Motor neuron (in vitro differentiated cells): ENCODE measurements at regions not wholly inside any gene's neighbourhood (a gene's known extent, or its start where the extent isn't known, plus 50 kb on each side); places are given as distances from the start of the nearest gene placed in this dataset.
A peak's percentile ranks its signal among the peaks of the same experiment; 100 is the strongest.

Experiments
- ATAC-seq, 8 experiments: fragments of 200-7000 bp; cut with Tn5 transposase; replicated peaks in 6 of 8; 2 replicates each; pipeline ENCODE4 v1.8.0; 2021; ENCODE audit warnings: mild to moderate bottlenecking in 8 of 8, moderate library complexity in 8 of 8
- H3K27ac ChIP-seq, 2 donors: fragments of 250-450 bp; sonication (Bioruptor Pico); 2 replicates each; pipeline ENCODE4 v1.9.0; 2021; ENCODE audit warnings: antibody characterized with exemption in 2 of 2, mild to moderate bottlenecking in 2 of 2, moderate library complexity in 1 of 2
- H3K4me1 ChIP-seq, 2 donors: fragments of 250-450 bp; sonication (Bioruptor Pico); replicated peaks in 1 of 2; 2 replicates each; pipeline ENCODE4 v1.6.1; 2021; ENCODE audit warnings: antibody characterized with exemption in 2 of 2, mild to moderate bottlenecking in 2 of 2, moderate library complexity in 1 of 2
- H3K4me3 ChIP-seq, 5 donors: fragments of 250-450 bp; sonication (Bioruptor Pico); 2 replicates each; pipeline ENCODE4 v1.9.0; 2021; ENCODE audit warnings: antibody characterized with exemption in 5 of 5, mild to moderate bottlenecking in 5 of 5, moderate library complexity in 4 of 5
- whole genome bisulfite sequencing, 10 experiments: fragments of 450-650 bp; shearing (Covaris generic); methylation state at CpG; one replicate each; pipeline ENCODE4 v1.0.0; 2022; 5-methylcytosine and 5-hydroxymethylcytosine counted together
- in situ Hi-C, 9 experiments: fragments of 400-800 bp; cut with MboI; loops; one replicate each; pipeline ENCODE4 v1.15.0; 2021; ENCODE audit warnings: low sequenced_read_pairs in 9 of 9, low pct_unique_long_range_greater_than_20kb in 2 of 9; ENCODE audit not compliant: unreplicated experiment in 9 of 9

DNA sequence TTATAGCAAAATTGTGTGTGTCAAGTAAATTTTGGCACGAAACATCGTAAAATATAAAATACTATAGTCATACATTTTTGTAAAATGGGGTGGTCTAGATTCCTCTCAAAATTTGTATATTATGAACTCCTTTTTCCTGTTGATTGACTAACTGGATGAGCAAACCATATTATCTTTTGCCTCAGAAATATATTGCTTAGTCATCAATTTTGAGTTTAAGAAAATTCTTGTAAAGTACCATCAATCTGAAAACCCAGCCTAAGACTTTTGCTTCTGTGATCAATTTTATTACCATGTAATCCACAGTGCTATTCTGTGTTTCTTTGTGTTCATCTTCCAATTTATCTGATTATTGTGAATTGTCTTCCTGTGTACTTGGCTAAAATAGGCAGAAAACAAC is 98.0 kb upstream of the PCDH18 start:
- ATAC-seq, result no peak
- H3K27ac ChIP-seq, result no peak overlapping the region
- WGBS, 10 experiments, result 92 to 100% (median 100%) methylated on average over 1 to 2 of the region's 2 CpGs
- no peak overlapping the region for H3K4me3 ChIP-seq
- in situ Hi-C loops, result no loop called here
- peaks cover 13 to 14% of the 10 kb centered on the region in 2 donors for H3K4me1 ChIP-seq

DNA sequence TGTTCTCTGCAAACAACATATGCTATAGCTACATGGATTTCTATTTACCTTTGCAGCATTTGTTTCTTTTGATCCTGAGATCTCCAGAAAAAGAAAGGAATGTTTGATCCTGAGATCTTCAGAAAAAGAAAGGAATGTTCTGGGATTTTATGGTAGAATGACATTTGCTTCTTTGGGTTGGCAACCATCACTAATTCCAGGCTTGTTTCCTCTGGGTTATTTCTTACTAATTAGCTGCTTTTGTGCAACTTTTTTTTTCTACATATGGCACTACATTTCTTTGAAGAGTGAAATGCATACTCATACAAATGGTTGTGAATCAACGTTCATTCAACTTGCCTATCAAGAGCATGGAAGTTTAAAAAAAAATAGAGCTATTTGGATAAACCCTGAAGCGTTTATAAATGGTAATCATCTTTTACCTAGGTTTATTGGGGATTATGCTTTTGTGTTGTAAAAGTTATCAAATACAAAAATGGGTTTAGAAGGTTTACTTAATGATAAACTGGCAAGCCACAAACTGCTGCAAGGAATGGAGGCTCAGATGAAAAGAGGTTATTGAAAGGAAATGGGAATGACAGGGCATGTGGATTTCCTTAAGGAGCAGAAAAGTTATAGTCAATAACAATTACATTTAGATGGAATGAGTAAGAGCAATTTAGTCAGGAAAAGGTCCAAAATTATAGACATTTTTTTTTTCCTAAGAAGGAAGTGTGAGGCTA is 95.6 kb upstream of the PCDH18 start:
- ATAC-seq, result no peak
- 50 to 100% (median 85%) methylated on average over 1 to 2 of the region's 2 CpGs for WGBS, 10 experiments
- Histone ChIP-seq H3K4me1 (peaks cover 23% of the 10 kb centered on the region in 2 donors), H3K27ac (no peak overlapping the region), H3K4me3 (no peak overlapping the region)
- in situ Hi-C loops, result no loop called here

DNA sequence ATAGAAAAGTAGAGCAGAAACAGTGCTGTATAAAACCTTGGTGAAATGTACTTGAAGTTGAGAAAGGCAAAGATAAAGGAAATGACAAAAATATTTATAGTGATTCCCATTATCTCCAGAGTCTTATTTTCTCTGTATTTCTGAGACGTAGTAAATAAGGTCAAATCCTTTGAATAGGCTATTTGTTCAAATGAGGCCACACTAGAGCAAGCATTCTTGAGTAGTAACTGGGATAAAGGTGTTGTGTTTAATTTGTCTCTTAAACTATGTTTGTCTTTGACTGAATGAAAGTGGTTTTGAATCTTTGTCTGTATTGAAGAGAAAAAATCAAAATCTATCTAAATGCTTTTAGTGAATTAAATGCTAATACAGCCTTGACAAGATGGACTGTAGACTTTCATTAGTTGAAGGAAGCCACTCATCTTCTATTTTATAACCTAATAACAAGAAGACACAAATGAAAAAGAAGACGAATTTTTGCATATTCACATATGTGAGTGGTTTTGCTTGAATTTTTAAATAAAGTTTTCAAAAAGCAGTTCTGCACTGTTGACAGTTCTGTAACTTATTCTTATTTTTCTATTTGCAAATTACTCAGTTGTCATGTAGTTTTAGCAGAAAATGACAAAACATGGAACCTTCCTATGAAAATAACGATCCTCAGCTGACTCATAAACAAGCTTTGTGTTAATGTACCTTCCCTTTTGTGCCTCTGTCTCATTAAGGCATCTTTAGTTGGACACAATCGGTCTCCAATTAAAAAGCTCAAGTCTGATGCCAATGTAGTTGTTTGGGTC is 94.8 kb upstream of the PCDH18 start:
- 24 to 90% (median 59%) methylated on average over 2 to 4 of the region's 4 CpGs for WGBS, 10 experiments
- H3K27ac ChIP-seq, result peak overlapping the region in 1 of 2 donors; percentile 71
- H3K4me1 ChIP-seq, result peaks cover 30% of the 10 kb centered on the region in 2 donors
- in situ Hi-C loops, result no loop called here
- no peak overlapping the region for H3K4me3 ChIP-seq
- ATAC-seq, result peak in 5 of 8 experiments; percentile 51 to 89 (median 57)

DNA sequence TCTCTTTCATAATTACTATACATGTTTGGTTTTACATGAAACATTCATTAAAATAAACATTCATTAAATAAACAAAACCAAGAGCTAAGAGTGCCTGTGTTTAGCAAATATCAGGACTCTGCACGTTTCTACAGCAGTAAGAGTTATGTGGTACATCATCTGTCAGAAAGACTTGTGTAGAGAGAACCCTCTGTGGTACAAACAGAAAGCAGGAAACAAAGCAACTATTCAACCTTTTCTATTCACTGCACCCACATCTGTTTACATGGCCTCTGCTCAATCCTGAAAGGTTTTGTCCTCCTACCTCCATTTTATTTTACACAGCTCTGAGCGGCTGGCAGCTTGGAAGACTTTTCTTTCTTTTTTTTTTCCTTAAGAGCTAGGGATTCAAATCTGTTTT is 90.7 kb upstream of the PCDH18 start:
- 0 to 86% (median 50%) methylated on average over 1 to 2 of the region's 2 CpGs; no CpG with 5 or more reads in 1 of the 10 experiments for WGBS, 10 experiments
- H3K4me3 ChIP-seq, result no peak overlapping the region
- in situ Hi-C loops, result no loop called here
- ATAC-seq, result peak in 5 of 8 experiments; percentile 61 to 75 (median 63)
- peaks cover 48 to 54% of the 10 kb centered on the region in 2 donors for H3K4me1 ChIP-seq
- H3K27ac ChIP-seq, result peak overlapping the region; percentile 45 to 85

DNA sequence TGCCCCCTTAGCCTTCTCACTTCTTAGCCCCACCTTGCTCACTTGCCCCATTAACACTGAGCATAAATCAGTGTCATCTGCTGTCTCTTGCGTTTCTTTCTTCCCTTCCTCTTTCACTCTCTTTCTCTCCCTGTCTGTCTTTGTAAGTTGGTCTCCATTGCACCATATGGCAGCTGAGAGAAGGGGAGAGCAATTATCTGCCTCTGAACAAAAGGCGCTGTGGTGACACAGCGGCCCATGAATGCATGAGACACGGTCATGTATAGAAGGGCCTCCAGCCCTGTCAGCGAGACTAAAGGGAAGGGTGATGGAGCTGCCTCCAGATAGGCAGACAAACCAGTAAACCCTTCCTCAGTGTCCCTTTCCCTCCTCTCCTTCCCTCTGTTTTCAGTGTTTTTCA is 88.8 kb upstream of the PCDH18 start:
- Histone ChIP-seq H3K27ac (peak overlapping the region; percentile 70 to 85), H3K4me3 (no peak overlapping the region), H3K4me1 (peaks cover 35 to 41% of the 10 kb centered on the region in 2 donors)
- 0 to 100% (median 77%) methylated on average over 1 to 4 of the region's 5 CpGs; no CpG with 5 or more reads in 5 of the 10 experiments for WGBS, 10 experiments
- ATAC-seq, result peak in 5 of 8 experiments; percentile 93 to 99 (median 98)
- in situ Hi-C loops, result no loop called here

DNA sequence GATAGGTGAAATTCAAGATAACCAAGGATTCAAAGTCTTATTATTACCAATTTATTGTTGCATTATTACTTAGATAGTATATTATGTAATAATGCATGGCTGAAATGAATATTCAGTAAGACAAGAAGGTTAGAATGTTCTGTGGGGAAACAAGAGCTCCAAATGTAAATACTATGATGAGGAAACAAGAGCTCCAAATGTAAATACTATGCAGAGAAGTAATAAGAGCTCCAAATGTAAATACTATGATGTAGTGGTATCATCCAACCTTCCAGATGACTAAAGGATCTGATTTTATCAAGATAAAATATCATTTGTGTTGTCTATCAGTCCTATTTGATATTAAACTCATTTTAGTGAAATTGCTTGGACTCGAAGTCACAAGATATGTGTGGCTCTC is 82.2 kb upstream of the PCDH18 start:
- ATAC-seq, result peak in 3 of 8 experiments; percentile 20 to 85 (median 53)
- Histone ChIP-seq H3K27ac (no peak overlapping the region), H3K4me3 (no peak overlapping the region), H3K4me1 (no peaks in the 10 kb centered on the region)
- in situ Hi-C loops, result no loop called here
- WGBS, 10 experiments, result 88 to 100% (median 100%) methylated on average over 1 of the region's 1 CpG; no CpG with 5 or more reads in 4 of the 10 experiments

DNA sequence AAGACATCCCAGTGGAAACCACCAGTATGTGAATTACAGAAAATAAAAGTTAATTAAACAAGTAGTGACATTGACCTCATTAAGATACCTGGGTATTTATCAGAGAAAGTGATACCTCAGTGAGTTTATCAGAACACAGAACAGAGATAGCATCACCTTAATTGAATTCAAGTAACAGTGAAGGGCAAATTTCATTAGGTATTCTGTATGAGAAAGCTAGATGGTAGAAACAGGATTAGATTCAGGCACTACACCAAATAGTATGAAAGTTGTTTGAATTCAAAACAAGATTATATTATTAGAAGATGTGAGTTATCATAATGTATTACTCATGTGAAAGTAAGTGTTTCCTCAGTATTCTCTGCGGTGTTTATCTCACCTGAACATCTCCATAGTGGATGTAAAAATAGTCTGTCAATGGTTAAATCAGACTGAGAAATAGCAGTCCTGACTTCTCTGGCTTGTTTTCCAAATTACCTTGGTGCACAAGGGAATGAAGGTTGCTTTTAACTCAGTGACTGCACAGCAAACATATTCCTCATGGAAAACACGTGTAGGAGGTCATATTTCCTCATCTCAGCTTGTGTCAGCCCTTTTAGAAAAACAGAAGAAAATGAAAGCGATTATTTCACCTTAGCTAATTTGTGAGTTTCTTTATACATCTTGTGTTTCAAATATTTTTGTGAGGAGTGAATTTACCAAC is 79.9 kb upstream of the PCDH18 start:
- 0 to 93% (median 73%) methylated on average over 1 to 3 of the region's 3 CpGs; no CpG with 5 or more reads in 1 of the 10 experiments for WGBS, 10 experiments
- in situ Hi-C loops, result no loop called here
- Histone ChIP-seq H3K4me3 (no peak overlapping the region), H3K27ac (no peak overlapping the region), H3K4me1 (no peaks in the 10 kb centered on the region)
- ATAC-seq, result peak in 1 of 8 experiments; percentile 54

DNA sequence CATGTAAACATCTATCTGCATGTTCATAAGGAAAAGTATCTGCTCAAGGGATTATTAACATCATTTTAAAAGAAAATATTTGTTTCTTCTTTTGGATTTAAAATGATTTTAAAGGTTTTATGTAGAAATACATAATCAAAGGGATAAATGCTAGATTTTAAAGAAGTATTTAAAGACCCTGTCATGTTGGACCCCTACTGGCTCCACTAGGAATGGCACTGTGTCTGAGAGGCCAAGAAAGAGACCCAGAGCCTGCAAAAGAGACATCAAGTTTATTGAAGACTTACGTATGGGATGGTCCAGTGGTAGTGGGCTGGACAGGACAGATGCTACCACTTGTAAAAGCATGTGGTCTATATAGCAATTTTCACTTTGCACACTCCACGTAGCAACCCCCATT is 78.7 kb upstream of the PCDH18 start:
- ATAC-seq, result no peak
- Histone ChIP-seq H3K4me3 (no peak overlapping the region), H3K27ac (no peak overlapping the region), H3K4me1 (no peaks in the 10 kb centered on the region)
- in situ Hi-C loops, result no loop called here
- WGBS, 10 experiments, result 73 to 100% (median 96%) methylated on average over 1 to 2 of the region's 2 CpGs; no CpG with 5 or more reads in 2 of the 10 experiments

DNA sequence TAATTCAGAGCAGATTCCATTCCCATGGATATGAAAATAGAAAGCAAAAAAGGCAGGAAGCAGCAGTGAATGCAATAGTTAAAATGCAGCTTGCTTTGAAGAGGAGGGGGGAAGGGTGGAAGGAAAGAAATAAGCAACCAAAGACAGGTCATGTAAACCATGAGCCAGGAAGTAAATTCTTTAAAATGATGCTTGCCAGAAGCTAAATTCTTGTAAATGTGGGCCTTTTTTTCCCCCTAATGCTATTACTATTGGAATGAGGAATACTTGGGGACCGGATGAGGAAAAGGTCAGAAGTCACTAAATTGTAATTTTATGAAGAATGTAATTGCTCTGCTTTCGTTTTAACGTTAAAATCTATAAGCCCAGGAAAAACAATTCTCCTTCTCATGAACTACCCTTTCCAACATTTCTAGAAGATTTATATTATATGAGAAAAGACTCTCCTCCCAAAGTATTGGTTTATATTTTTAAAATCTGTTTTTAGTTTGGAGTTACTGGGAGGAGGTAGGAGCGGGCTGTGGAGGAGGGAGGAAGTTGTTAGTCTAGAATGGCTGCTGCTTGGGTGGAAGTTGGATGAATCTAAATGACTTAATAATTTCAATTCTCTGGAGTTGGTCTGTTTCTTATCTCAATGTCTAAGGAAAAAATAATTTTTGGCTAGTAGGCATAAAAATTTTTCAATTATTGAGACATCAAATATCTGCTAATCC is 77.6 kb upstream of the PCDH18 start:
- WGBS, 10 experiments, result 11 to 100% (median 71%) methylated on average over 1 to 4 of the region's 4 CpGs
- peak in 1 of 8 experiments; percentile 46 for ATAC-seq
- in situ Hi-C loops, result no loop called here
- no peaks in the 10 kb centered on the region for H3K4me1 ChIP-seq
- H3K27ac ChIP-seq, result no peak overlapping the region
- no peak overlapping the region for H3K4me3 ChIP-seq

DNA sequence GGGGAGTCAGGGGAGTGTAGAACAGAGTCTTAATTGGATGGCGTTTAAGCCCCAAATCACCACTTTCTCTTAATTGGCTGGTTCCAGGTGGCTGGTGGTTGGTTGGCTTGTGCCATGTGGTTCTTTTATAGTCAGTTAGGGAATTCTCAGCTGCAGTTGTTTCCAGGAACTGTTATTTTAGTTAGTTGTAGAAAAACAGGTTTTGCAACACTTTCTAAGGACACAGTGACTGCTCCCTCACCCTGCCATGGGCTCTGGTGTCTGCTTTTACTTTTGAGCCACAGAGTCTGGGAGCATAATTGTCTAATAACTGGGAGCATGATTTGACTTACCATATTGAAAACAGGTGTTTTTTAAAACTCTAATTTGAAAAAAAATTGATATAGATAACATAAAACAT is 75.8 kb upstream of the PCDH18 start:
- no peak for ATAC-seq
- H3K4me1 ChIP-seq, result no peaks in the 10 kb centered on the region
- H3K4me3 ChIP-seq, result no peak overlapping the region
- in situ Hi-C loops, result no loop called here
- 40 to 100% (median 82%) methylated on average over 1 of the region's 1 CpG; no CpG with 5 or more reads in 4 of the 10 experiments for WGBS, 10 experiments
- no peak overlapping the region for H3K27ac ChIP-seq

DNA sequence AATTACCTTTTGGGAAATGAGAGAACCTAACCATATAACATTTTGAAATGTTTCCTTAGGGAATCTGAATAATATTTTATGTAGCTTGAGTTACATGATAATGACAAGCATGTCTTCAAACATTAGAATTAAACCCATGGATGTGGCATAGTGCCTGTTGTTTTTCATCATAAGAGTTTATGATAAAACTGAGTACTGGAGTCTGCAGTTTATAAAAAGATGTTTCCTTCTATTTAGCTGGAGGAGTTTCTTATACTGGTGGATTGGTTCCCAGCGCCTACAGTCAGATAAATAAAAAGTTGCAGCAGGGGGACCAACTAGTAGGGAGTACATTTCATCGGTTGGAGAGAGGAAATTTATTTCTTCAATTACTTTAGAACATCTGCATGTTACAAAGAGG is 70.1 kb upstream of the PCDH18 start:
- no peak overlapping the region for H3K4me3 ChIP-seq
- no peak for ATAC-seq
- in situ Hi-C loops, result no loop called here
- 32 to 94% (median 75%) methylated on average over 1 to 2 of the region's 2 CpGs; no CpG with 5 or more reads in 1 of the 10 experiments for WGBS, 10 experiments
- no peak overlapping the region for H3K27ac ChIP-seq
- peaks cover 2 to 8% of the 10 kb centered on the region in 2 donors for H3K4me1 ChIP-seq

DNA sequence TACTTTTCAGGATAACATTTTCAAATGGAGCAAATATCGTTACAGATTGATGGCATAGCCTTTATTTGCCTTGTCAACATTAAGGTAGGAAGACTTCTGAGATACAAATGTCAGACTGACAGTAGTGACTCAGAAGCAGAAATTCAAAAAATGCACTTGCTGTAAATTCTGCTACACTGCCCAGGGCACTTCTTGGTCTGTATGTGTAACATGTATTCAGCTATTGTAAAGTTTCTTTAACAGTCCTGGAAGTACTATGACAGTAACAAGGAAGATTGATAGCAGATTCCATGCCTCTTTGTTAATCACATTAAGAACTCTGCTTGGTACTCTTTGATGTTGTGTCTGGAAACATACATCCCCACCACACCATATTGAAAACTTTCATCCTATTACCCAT is 69.6 kb upstream of the PCDH18 start:
- no peak overlapping the region for H3K4me3 ChIP-seq

More for the DNA sequence above, 69.6 kb upstream of the PCDH18 start:
- WGBS, 10 experiments, result 11 to 100% (median 79%) methylated on average over 1 of the region's 1 CpG; no CpG with 5 or more reads in 2 of the 10 experiments
- peak; percentile 53 to 96 (median 68) for ATAC-seq
- in situ Hi-C loops, result no loop called here
- Histone ChIP-seq H3K4me1 (peaks cover 2 to 8% of the 10 kb centered on the region in 2 donors), H3K27ac (no peak overlapping the region)
